CD14-positive monocyte (primary cell): ENCODE measurements at regions not wholly inside any gene's neighbourhood (a gene's known extent, or its start where the extent isn't known, plus 50 kb on each side); places are given as distances from the start of the nearest gene placed in this dataset.

Experiments used
- DNase-seq, 3 donors: peaks; one replicate each; pipeline ENCODE4 v3.0.0-alpha.2; 2011 to 2022
- H2AFZ ChIP-seq: 2 replicates; pipeline ENCODE4 v1.6.0; 2012; ENCODE audit warnings: mild to moderate bottlenecking, low read depth, low read length, inconsistent platforms; ENCODE audit not compliant: insufficient read depth, poor library complexity, severe bottlenecking
- H3K27ac ChIP-seq, 2 donors: 1 replicate in 1 of 2; 2 replicates in 1 of 2; pipeline ENCODE4 v1.5.1; 2012 to 2013; ENCODE audit warnings: low read length in 2 of 2, control low read depth in 1 of 2, inconsistent platforms in 1 of 2, low read depth in 1 of 2, mild to moderate bottlenecking in 1 of 2
- H3K27me3 ChIP-seq, 2 donors: one replicate each; pipeline versions ENCODE4 v1.6.0 to v1.6.1; 2011 to 2013; ENCODE audit warnings: low read length in 2 of 2; ENCODE audit not compliant: control insufficient read depth in 2 of 2, insufficient read depth in 2 of 2
- H3K36me3 ChIP-seq, 2 donors: replicated peaks in 1 of 2; 1 replicate in 1 of 2; 2 replicates in 1 of 2; pipeline versions ENCODE4 v1.5.1 to v1.6.1; 2012 to 2013; ENCODE audit warnings: low read length in 2 of 2, control low read depth in 1 of 2, inconsistent platforms in 1 of 2, mild to moderate bottlenecking in 1 of 2; ENCODE audit not compliant: insufficient read depth in 2 of 2, control insufficient read depth in 1 of 2
- H3K4me1 ChIP-seq, 2 donors: 1 replicate in 1 of 2; 2 replicates in 1 of 2; pipeline versions ENCODE4 v1.5.1 to v1.6.1; 2012 to 2013; ENCODE audit warnings: low read length in 2 of 2, control low read depth in 1 of 2, inconsistent platforms in 1 of 2, mild to moderate bottlenecking in 1 of 2, moderate library complexity in 1 of 2; ENCODE audit not compliant: insufficient read depth in 2 of 2, control insufficient read depth in 1 of 2
- H3K4me2 ChIP-seq: replicated peaks from 2 replicates; pipeline ENCODE3; 2012; ENCODE audit warnings: low read length, moderate library complexity, mild to moderate bottlenecking; ENCODE audit not compliant: poor library complexity, severe bottlenecking; ENCODE audit errors: extremely low read depth
- H3K4me3 ChIP-seq, 3 experiments: fragments of 200-600 bp in 1 of 3; sonication (generic) in 1 of 3; replicated peaks in 1 of 3; 1 replicate in 2 of 3; 2 replicates in 1 of 3; pipeline ENCODE4 v1.5.1; 2011 to 2013; ENCODE audit warnings: low read length in 3 of 3, mild to moderate bottlenecking in 3 of 3, control low read depth in 2 of 3, low read depth in 2 of 3, inconsistent platforms in 1 of 3, moderate library complexity in 1 of 3
- H3K79me2 ChIP-seq: 2 replicates; pipeline ENCODE4 v1.6.0; 2012; ENCODE audit warnings: mild to moderate bottlenecking, control low read depth, inconsistent platforms, low read length, moderate library complexity; ENCODE audit not compliant: insufficient read depth
- H3K9ac ChIP-seq: 2 replicates; pipeline ENCODE4 v1.6.0; 2017; ENCODE audit warnings: low read length, mild to moderate bottlenecking; ENCODE audit not compliant: insufficient read depth, poor library complexity, severe bottlenecking
- H3K9me3 ChIP-seq, 2 donors: replicated peaks in 1 of 2; 1 replicate in 1 of 2; 2 replicates in 1 of 2; pipeline versions ENCODE4 v1.5.1 to v1.6.1; 2012 to 2013; ENCODE audit warnings: low read length in 2 of 2, control low read depth in 1 of 2; ENCODE audit not compliant: control insufficient read depth in 1 of 2, insufficient read depth in 1 of 2
- H4K20me1 ChIP-seq: 2 replicates; pipeline ENCODE4 v1.6.0; 2012; ENCODE audit warnings: mild to moderate bottlenecking, low read length, control low read depth, moderate library complexity; ENCODE audit not compliant: insufficient read depth
- H3K27ac Mint-ChIP-seq, 7 donors: one replicate each; pipeline ENCODE4 v1.8.0; 2020; ENCODE audit warnings: mild to moderate bottlenecking in 7 of 7, mixed read lengths in 7 of 7, moderate library complexity in 6 of 7, inconsistent platforms in 2 of 7
- H3K27me3 Mint-ChIP-seq, 3 donors: one replicate each; pipeline ENCODE4 v1.8.0; 2021 to 2022; ENCODE audit warnings: low read depth in 3 of 3, mild to moderate bottlenecking in 3 of 3, mixed read lengths in 3 of 3, moderate library complexity in 3 of 3, inconsistent platforms in 1 of 3
- H3K36me3 Mint-ChIP-seq, 2 donors: one replicate each; pipeline ENCODE4 v1.8.0; 2020; ENCODE audit warnings: mixed read lengths in 2 of 2, inconsistent platforms in 1 of 2, mild to moderate bottlenecking in 1 of 2
- H3K4me1 Mint-ChIP-seq: one replicate; pipeline ENCODE4 v1.8.0; 2020; ENCODE audit warnings: mild to moderate bottlenecking, mixed read lengths
- H3K4me3 Mint-ChIP-seq, 2 donors: one replicate each; pipeline ENCODE4 v1.8.0; 2020; ENCODE audit warnings: mild to moderate bottlenecking in 2 of 2, mixed read lengths in 2 of 2, moderate library complexity in 1 of 2
- H3K9me3 Mint-ChIP-seq, 7 donors: one replicate each; pipeline ENCODE4 v1.8.0; 2020 to 2022; ENCODE audit warnings: mixed read lengths in 7 of 7, mild to moderate bottlenecking in 6 of 7, moderate library complexity in 6 of 7, inconsistent platforms in 2 of 7
- CTCF ChIP-seq: fragments of 200-600 bp; IDR thresholded peaks from one replicate; pipeline ENCODE4 v1.8.0; 2022; ENCODE audit warnings: antibody characterized with exemption, mild to moderate bottlenecking
- WGBS: methylation state at CpG from one replicate; pipeline ENCODE4 v1.1.5; 2013; ENCODE audit warnings: missing lambda C conversion rate; ENCODE audit not compliant: insufficient coverage; 5-methylcytosine and 5-hydroxymethylcytosine counted together
- intact Hi-C, 2 donors: fragments of 100-400 bp; cut with micrococcal nuclease; formaldehyde crosslinking; loops; one replicate each; pipeline versions ENCODE4 v1.15.0 to v1.15.1; 2023

- no peak for DNase-seq
- Histone ChIP-seq H3K4me2 (no peak overlapping the region), H4K20me1 (no peaks in the 10 kb centered on the region), H3K9ac (no peak overlapping the region), H2AFZ (no peak overlapping the region), H3K36me3 (no peaks in the 10 kb centered on the region), H3K27me3 (no peaks in the 10 kb centered on the region), H3K27ac (no peak overlapping the region), H3K9me3 (peaks cover 0 to 5% of the 10 kb centered on the region in 2 donors), H3K4me1 (no peaks in the 10 kb centered on the region), H3K4me3 (no peak overlapping the region), H3K79me2 (no peaks in the 10 kb centered on the region)
- Mint-ChIP-seq H3K9me3 (peaks cover 2 to 15% (median 5%) of the 10 kb centered on the region in 7 donors), H3K27me3 (peaks cover 0 to 5% (median 3%) of the 10 kb centered on the region in 3 donors), H3K27ac (no peak overlapping the region), H3K4me3 (no peak overlapping the region), H3K36me3 (no peaks in the 10 kb centered on the region), H3K4me1 (no peaks in the 10 kb centered on the region)
- 100% methylated on average over 1 of the region's 2 CpGs for WGBS
- intact Hi-C loops = no loop called here
- no peak for TF ChIP-seq CTCF
Observed at GRCh38 chr2:220143336-220143735, 515.9 kb downstream of the SLC4A3 start.

GRCh38 chr2:220144411-220144810, 517.0 kb downstream of the SLC4A3 start:
- H3K27ac Mint-ChIP-seq = no peak overlapping the region
- TF ChIP-seq CTCF = no peak
- peaks cover 0 to 5% (median 0%) of the 10 kb centered on the region in 3 donors for H3K27me3 Mint-ChIP-seq
- no peak for DNase-seq
- H3K79me2 ChIP-seq = no peaks in the 10 kb centered on the region
- no peak overlapping the region for H3K4me3 Mint-ChIP-seq
- H3K27me3 ChIP-seq = no peaks in the 10 kb centered on the region
- no peaks in the 10 kb centered on the region for H3K4me1 Mint-ChIP-seq
- H3K9me3 ChIP-seq = peaks cover 0 to 5% of the 10 kb centered on the region in 2 donors
- H3K36me3 Mint-ChIP-seq = no peaks in the 10 kb centered on the region
- 83% methylated on average over 2 of the region's 2 CpGs for WGBS
- no peaks in the 10 kb centered on the region for H3K4me1 ChIP-seq
- no peak overlapping the region for H2AFZ ChIP-seq
- no peak overlapping the region for H3K4me3 ChIP-seq
- H3K9me3 Mint-ChIP-seq = peaks cover 2 to 15% (median 6%) of the 10 kb centered on the region in 7 donors
- H3K27ac ChIP-seq = no peak overlapping the region
- intact Hi-C loops = no loop called here
- H3K4me2 ChIP-seq = no peak overlapping the region
- H3K9ac ChIP-seq = no peak overlapping the region
- no peaks in the 10 kb centered on the region for H3K36me3 ChIP-seq
- H4K20me1 ChIP-seq = no peaks in the 10 kb centered on the region
